HG03457 (cell line): ENCODE measurements at regions not wholly inside any gene's neighbourhood (a gene's known extent, or its start where the extent isn't known, plus 50 kb on each side); places are given as distances from the start of the nearest gene placed in this dataset.
"Not testable (repeated sequence)": the region's sequence is repeated elsewhere in the genome, so short reads cannot be mapped to it uniquely, and the experiment has no call there.

ENCODE experiments used
- ATAC-seq: cut with Tn5 transposase; IDR thresholded peaks from one replicate; pipeline ENCODE4 v1.9.1; 2021; ENCODE audit warnings: moderate number of reproducible peaks; ENCODE audit not compliant: unreplicated experiment

- ATAC-seq, result no peak
These were observed 52.2 kb downstream of the ACTL7B start for GRCh38 chr9:108803428-108804065.

DNA sequence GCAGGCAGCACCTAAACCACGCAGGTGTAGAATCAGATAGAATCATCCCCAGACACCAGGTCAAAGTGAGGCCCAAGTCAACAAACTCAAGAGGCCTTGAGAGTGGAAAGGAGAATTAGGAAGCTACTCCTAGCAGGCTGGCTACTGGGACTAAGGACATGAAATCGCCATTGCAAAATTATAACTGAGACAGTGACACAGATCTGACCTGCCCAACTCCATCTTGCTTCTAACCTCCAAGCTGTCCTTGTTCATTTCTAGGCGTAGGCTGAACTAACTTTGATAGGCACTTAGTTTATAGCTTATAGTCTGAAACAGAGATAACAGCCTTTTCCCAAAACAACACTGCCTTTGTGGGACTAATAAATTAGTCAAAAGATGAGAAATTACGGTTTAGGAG lies 52.8 kb downstream of the ACTL7B start:
- no peak for ATAC-seq

GRCh38 chr9:108801949-108802348 lies 53.8 kb downstream of the ACTL7B start:
- ATAC-seq, result no peak

DNA sequence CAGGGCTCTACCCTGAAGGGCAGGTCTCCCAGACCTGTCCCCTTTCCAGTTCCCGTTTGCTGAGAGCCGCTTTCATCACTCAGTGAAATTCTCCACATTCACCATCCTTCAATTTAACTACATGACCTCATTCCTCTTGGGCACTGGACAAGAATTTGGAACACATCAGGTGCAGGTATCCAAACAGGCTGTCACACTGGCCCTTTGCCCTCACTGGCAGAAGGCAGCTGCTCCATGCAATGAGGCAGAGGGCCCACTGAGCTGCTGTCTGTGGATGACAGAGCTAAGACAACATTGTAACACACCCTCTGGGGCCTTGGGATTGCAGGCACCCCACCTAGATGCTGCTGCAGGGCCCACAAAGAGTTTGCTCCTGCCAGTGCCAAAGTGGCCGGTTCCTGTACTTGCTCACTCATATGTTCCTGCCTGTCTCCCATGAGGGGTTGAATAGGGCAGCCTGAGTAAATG lies 55.1 kb downstream of the ACTL7B start:
- ATAC-seq, result no peak

- no peak for ATAC-seq
These were observed 62.2 kb downstream of the ACTL7B start for GRCh38 chr9:108793573-108793972.

DNA sequence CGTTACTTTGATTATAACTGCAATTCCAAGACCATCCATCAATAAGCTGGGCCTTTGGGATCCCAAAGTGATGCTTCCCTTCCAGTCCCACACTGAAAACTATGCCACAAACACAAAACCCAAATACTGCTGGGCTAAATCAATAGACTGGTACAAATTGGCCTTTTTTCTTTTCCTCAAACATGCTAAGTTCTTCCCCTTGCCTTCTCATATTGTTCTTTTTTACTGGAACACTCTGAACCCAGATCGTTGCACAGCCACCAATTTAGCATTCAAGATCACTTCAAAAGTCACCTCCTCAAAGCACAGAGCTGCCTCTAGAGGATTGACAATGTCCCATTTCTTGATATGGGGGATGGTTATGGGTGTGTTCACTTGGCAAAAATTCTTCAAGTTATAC lies 66.0 kb downstream of the ACTL7B start:
- ATAC-seq, result no peak

GRCh38 chr9:108787690-108788048 lies 68.1 kb downstream of the ACTL7B start:
- ATAC-seq, result no peak

DNA sequence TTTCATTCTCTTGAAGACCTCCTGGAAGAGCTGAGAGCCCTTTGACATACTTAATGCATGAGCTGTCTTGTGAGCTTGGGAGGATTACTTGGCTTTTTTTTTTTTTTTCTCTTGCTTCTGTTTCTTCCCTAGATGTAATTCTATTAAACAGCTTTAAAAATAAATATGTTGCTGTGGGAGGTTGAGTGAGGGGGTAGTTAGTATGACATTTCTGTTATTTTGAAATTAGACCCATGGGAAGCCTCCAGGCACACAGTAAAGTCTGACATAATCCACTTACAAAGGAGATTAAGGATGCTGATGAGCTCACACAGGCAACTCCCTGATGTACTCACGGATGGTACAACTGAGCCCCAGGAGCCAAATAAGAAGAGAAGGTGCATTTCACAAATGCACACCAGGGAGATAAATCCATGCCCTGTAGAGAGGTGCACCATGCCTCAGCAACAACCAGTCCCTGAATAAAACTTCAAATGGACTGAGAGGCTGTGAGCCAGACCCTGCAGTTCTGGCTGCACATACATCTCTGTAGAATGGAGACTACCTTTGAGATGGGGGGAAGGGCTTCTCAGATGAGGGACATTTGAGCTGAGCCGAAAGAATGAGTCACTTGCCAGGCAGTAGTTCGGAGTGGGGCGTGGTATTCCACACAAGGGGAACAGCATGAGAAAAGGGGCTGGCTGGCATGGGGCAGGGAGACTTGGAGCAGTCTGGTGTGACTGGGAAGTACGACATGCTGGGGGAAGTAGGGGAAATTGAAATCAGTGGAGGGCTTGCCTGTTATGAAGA lies 68.7 kb downstream of the ACTL7B start:
- ATAC-seq, result no peak

DNA sequence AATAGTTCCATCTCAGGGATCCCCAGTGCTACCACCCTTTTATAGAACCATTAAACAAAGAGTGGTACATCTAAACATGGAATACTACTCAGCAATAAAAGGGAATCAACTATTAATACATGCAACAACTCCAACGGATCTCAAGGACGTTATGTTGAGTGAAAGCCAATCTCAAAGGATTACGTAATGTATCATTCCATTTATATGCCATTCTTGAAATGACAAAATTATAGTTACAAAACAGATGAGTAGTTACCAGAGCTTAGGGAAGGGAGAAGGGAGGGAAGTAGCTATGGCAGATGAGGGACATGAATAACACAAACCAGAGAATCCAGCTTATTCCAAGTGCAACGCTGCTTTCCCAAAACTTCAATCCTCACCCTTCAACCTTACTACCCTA lies 69.5 kb downstream of the ACTL7B start:
- ATAC-seq, result no peak

DNA sequence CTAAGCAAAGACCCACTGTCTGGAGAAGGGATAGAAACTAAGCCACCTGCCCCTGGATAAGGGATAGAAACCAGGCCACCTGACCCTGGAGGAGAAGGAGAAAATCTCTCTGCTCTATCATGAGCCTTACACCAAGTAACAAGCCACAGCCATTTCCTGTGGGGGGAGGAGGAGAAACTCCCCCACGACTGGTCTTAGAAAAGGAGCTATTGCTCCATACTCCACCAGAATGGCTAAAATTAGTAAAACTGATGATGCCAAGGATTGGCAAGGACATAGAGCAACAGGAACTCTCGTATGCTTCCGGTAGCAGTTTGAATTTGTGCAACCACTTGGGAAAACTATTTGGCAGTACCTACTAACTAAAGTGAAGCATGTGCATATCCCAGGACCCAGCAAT lies 70.8 kb downstream of the ACTL7B start:
- ATAC-seq, result no peak

DNA sequence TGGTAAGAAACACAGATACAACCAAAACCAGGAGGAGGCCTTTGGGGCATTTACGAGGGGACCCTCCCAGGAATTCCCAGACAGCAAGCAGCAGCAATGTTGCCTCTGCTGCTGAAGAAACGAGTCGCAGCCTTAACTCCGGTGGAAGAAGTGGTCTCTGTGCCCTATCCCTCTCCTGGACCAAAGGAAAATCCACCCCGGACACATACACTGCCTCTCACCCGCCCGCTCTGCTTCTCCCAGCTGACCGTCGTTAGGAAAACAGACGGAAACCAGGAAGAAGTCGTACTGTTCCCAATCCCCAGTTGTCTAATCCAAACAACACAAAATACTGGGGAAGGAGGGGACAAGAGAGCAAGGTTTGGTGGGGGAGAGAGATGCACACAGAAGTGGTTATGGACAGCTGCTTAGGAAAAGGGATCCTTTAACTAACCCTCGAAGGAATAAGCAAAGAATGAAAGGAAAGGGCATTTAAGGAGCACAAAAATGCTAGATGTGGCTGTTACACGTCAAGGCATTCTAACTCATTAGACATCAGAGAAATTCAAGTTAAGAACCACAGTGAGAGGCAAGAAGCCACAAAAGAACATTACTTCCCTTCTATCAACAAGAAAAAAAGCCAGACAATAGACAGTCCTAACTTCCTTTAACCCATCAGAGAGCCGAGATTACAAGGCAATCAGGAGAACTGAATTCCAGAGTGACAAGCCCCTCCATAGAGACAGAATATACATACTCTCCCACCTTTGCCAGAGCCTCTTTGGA lies 71.9 kb downstream of the ACTL7B start:
- ATAC-seq, result no peak

DNA sequence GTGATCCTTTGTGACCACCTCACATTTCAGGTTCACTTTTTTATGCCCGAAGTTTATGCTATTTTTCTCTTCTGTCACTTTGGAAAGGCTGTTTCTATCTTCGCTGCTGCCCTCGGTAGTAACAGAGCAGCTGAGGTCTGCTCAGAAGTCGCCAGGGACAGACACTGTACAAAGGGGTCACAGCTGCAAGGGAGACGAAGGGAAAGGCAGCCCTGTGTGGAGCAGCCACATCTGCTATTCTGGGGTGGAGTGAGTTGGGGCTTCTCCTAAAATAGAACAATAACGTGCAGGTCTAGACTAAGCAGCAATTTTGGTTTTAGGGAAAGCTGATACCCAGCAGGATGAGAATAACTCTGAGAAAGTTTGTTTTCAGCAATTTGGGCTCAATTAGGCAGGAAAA lies 72.5 kb downstream of the ACTL7B start:
- ATAC-seq, result no peak

- ATAC-seq, result no peak
These were observed 74.6 kb downstream of the ACTL7B start for GRCh38 chr9:108780942-108781734.

- ATAC-seq, result no peak
These were observed 76.0 kb downstream of the ACTL7B start for GRCh38 chr9:108779551-108780325.

DNA sequence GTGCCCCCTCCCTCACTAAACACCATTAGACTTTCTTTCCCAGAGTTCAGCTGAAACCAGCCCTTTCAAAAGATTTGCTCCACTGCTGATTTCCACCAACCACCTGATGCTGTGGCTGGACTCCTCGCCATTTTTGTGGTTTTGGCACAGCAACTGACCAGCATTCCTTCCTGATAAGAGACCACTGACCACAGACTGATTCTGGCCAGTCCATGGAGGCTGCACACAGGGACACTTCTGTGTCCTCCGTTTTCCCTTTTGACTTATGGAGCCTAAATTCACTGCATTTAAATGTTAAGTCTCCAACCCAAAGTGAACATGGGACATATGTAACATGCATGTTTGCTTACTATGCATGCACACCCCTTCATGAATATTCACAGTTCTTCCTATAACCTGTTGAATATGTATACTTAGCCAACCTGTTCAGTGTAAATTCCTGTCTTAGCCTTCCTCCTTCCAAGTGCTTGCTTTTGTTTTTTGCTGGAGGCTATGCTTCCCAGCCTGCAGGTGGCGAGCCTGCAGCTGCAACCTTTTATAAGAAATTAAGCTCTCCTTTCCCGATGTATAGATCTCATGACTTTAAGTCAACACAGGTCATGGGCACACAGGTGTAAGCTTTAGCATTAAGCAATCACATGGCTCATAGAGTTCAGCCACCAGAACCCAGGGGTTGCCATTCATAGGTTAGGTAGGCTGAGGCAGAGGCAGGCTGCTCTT lies 78.7 kb downstream of the ACTL7B start:
- ATAC-seq, result no peak

DNA sequence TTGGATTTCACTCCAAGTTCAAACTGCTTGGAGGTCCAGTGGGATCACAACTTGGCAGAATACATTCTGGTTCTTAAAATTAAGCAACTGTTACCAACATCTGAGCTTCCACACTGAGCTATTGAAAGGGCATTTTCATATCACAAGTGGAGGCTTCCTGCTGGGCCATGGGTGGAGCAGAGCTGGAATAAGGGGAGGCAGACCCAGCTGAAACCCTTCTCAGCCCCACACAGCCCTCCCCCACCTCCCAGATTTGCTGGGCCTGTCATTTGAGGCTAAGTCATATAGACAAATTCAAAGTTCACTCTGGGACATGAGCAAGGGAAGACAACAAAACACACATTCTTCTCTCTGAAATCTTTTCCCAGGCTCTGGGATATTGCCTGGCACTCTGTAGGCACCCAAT lies 79.9 kb downstream of the ACTL7B start:
- no peak for ATAC-seq

- not testable (repeated sequence) for ATAC-seq
These were observed 81.7 kb downstream of the ACTL7B start for GRCh38 chr9:108774088-108774487.

- ATAC-seq, result no peak
These were observed 83.4 kb downstream of the ACTL7B start for GRCh38 chr9:108772301-108772894.

DNA sequence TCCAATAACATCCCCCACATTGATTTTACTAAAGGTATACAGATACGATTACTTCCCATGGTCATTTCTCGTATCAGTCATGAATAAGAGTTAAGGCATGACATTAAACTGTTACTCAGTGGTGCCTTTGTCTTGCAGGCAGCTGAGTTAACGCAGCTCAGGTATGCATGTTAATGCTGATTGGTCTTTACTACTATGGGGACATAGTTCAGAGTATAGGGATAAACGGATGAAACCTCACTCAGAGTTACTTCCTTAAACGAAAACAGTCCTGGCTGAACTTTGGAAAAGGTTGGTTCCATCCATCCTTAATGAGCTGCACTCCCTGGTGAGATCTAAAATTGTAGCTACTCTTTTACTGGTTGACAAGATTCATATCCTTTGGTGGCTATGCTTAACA lies 87.0 kb downstream of the ACTL7B start:
- ATAC-seq, result no peak
